ENCODE measurements at regions not wholly inside any gene's neighbourhood (a gene's known extent, or its start where the extent isn't known, plus 50 kb on each side); places are given as distances from the start of the nearest gene placed in this dataset.
"Not testable (repeated sequence)": the region's sequence is repeated elsewhere in the genome, so short reads cannot be mapped to it uniquely, and the experiment has no call there.

DNA sequence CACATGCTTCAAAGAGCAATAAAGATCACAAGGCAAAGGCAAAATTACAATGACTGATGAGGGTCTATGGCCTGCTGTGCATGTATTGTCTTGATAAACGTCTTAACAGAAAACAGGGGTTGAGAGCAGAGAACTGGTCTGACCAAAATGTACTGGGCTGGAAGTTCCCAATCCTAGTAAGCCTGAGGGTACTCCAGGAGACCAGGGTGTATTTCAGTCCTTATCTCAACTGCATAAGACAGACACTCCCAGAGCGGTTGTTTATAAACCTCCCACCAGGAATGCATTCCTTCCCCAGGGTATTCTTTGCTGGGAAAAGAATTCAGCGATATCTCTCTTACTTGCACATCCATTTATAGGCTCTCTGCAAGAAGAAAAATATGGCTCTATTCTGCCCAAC, 521.8 kb upstream of the GNPDA2 start:
- not testable (repeated sequence) for DNase-seq (ENCODE audit: low read depth)

DNA sequence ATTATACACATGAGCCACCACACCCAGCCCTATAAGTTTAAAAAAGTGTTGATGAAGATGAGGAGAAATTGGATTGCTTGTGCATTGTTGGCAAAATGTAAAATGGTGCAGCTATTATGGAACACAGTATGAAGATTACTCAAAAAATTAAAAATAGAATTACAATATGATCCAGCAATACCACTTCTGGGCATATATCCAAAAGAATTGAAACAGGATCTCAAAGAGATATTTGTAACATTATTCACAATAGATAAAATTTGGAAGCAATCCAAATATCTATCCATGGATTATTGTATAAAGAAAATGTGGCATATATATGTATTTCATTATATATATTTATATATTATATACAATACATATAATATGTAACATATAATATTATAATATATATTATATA, 515.6 kb upstream of the GNPDA2 start:
- DNase-seq (ENCODE audit: low read depth) = no peak

DNA sequence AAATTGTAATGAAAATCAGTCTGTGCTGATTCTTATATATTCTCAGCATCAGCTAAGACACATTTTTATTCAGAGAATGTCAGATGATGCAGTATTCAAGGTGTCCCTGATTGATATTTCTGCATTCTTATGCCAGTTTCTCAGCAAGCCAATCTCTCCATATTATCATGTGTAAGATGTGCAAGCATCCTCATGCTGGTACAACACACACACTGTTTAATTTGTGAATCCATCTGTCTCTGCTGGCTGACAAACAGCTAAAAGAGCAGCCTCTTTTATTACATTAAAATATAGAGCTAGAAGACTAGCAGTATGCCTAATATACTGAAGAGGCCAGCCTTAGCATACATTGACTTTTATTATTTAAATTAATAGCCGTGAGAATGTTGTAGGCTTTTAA, 502.9 kb upstream of the GNPDA2 start:
- no peak for DNase-seq (ENCODE audit: low read depth)

DNA sequence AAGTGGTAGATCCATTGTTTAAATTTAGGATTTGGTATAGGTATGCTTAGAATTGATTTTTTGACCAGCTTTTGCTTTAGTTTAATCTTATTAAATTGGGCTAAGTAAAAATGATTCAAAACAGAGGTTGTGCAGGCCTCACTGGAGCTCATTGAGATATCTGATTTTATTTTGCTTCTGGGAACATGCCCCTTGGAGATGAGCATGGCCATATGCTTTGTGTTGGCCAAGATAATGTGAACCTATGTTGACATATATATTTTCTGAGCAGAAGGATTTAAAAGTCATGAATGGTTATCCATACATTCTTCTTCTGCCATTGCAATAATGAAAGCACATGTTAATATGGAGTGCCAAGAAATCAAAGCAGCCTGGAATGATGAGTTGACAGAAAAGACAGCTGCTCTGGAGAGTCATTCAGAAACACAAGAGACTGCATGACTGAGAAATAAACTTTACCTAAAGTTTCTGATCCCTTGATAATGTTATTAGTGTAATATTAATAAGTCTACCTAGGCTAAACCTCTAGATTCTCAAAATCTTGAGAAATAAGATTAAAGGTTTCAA, 489.7 kb upstream of the GNPDA2 start:
- DNase-seq (ENCODE audit: low read depth) = no peak

DNA sequence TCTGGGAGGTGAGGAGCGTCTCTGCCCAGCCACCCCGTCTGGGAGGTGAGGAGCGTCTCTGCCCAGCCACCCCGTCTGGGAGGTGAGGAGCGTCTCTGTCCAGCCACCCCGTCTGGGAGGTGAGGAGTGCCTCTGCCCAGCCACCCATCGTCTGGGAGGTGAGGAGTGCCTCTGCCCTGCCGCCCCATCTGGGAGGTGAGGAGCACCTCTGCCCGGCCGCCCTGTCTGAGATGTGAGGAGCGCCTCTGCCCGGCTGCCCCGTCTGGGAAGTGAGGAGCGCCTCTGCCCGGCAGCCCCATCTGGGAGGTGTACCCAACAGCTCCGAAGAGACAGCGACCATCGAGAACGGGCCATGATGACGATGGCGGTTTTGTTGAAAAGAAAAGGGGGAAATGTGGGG, 482.1 kb upstream of the GNPDA2 start:
- DNase-seq (ENCODE audit: low read depth) = not testable (repeated sequence)

DNA sequence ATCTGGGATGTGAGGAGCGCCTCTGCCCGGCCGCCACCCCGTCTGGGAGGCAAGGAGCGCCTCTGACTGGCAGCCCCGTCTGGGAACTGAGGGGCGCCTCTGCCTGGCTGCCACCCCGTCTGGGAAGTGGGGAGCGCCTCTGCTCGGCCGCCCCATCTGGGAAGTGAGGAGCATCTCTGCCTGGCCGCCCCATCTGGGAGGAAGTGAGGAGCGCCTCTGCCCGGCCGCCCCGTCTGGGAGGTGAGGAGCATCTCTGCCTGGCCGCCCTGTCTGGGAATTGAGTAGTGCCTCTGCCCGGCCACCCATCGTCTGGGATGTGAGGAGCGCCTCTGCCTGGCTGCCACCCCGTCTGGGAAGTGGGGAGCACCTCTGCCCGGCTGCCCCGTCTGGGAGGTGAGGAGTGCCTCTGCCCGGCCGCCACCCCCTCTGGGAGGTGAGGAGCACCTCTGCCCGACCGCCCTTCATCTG, 481.5 kb upstream of the GNPDA2 start:
- not testable (repeated sequence) for DNase-seq (ENCODE audit: low read depth)

DNA sequence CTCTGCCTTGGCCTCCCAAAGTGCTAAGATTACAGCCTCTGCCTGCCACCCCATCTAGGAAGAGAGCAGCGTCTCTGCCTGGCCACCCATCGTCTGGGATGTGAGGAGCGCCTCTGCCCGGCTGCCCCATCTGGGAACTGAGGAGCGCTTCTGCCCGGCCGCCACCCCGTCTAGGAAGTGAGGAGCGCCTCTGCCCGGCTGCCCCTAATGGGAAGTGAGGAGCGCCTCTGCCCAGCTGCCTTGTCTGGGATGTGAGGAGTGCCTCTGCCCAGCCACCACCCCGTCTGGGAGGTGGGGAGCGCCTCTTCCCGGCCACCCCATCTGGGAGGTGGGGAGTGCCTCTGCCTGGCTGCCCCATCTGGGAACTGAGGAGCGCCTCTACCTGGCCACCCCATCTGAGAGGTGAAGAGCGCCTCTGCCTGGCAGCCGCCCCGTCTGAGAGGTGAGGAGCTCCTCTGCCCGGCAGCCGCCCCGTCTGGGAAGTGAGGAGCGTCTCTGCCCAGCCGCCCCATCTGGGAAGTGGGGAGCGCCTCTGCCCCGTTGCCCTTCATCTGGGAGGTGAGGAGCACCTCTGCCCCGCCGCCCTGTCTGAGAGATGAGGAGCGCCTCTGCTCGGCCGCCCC, 481.0 kb upstream of the GNPDA2 start:
- not testable (repeated sequence) for DNase-seq (ENCODE audit: low read depth)

DNA sequence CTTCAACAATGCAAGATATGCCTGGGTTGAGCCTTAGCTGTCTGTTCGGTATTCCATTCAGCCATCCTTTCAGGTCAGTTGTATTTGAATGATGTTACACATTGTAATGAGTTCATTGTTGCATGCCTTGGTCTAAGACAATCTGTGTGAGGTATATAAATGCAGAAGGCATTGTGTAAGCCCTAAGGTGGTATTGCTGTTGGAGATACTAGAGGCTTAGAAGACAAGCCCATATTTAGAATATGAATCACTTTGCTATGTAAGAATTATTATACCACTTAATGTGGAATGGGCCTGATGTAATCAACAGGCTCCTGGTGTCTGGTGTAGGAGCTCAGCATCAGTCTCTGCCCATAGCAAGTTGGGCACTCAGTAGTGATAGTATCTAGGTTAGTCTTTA, 473.4 kb upstream of the GNPDA2 start:
- no peak for DNase-seq (ENCODE audit: low read depth)

DNA sequence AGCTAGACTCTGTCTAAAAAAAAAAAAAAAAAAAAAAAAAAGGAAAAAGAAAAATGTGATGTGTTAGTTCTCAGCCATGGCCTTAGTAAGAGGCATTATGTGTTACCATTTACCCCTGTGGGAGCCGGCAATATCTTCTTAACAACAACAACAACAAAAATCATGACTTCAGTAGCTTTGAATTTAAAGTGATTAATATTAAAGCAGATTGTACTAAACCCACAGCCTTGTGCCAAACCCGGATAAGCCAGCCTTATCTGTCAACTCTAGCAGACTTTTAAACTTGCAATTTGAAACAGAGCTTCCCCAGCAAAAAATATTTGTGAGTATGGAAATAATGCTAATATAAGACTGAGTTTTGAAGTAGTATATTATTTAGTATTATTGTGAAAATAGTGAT, 462.1 kb upstream of the GNPDA2 start:
- DNase-seq (ENCODE audit: low read depth) = no peak

DNA sequence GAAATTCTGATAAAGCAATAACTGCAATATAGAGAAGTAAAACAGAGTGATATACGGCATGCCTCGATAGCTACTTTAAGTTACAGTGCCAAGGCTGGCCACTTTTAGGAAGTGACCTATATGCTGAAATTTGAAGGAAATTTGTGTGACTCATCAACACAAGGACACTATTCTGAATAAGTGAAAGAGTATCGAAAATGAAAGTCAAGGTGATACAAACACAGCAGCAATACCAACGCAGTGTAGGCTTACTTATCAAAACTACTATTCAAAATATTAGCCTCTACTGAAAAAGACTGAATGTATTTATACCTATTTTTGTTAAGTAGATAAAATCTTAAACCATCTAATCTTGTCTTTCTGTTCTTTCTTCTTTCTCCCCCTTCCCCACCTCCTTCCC, 459.9 kb upstream of the GNPDA2 start:
- no peak for DNase-seq (ENCODE audit: low read depth)

DNA sequence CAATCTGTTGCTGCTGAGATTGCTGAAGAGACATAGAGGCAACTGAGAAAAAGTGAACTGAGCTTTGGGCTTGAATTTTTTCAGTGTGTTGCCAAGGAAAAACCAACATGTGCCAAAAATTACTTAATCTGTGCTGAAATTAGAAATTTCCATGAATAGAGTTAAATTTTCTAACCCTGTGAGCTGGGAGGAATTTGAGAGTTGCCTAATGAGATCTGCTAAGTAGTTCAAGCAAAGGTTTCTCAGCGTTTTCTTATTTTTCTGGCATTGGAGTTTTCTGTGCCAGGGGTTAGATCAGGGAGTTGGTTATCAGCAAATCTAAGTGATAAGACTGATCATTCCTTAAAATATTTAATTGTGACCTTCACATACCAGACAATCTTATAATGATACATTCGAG, 457.5 kb upstream of the GNPDA2 start:
- no peak for DNase-seq (ENCODE audit: low read depth)

DNA sequence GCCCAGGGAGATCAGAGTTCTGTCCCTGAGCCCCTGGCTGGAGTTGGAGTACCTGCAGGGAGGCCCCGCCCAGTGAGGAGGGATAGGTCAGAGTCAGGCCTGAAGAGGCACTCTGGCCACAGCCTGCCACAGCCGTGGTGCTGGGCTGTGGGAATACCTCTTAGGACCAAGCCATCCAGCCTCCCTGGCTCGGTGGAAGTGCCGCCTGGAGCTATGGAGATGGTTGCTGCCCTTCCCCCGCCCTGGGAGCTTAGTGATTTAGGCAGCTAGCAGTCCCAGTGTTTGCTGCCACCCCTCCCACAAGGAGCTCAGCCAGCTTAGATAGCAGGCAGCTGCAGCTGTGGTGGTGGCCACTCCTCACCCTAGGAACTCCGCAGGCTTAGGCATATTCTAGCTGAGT, 446.3 kb upstream of the GNPDA2 start:
- DNase-seq (ENCODE audit: low read depth) = no peak

DNA sequence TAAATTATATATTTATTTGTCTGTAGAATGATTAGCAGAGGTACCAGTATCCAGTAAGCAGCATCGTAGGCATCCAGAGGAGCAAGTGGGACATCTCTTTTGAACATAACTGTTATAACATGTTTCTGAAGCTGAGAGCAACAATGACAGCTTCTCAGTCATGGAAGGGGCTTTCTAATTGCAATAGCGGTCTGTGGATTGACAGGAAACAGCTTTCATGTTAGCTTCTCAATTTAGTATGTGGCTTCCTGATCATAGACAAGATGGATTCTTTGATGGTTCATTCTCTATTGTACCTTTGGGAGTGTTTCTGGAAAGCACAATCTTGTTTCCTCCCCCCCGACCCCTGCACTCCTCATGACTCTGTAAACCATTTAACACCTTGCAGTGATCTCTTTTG, 434.6 kb upstream of the GNPDA2 start:
- no peak for DNase-seq (ENCODE audit: low read depth)

DNA sequence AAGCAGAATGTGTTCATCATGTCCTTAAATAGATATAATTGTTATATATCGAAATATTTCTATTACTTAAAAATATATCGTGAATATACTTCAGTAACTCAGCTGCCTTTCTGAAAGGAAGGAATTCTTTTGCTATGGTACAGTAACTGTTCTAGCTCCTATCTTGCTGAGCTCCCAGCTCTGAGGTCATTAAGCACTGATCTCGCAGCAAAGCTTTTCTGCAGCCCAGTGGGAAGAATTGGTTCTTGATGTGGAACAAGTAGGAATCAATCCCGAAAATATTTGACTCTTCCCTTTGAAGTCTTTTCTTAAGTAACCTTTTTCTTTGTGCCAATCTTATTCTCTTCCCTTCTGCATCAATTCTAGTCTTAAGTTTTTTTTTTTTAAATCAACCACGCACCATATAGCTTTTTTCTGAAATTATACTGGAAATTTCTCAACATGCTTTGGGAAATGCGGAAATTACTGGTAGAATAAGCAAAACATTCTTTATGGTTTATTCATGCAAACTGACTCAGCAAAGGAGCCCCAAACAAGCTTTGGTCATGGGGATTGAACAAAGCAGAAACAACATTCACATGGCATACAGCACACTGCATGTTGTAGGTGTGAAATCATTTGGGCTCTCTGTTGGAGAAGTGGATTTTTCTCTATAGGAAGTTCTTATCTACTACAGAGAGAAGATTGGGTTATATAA, 428.9 kb upstream of the GNPDA2 start:
- DNase-seq (ENCODE audit: low read depth) = peak; percentile 23

DNA sequence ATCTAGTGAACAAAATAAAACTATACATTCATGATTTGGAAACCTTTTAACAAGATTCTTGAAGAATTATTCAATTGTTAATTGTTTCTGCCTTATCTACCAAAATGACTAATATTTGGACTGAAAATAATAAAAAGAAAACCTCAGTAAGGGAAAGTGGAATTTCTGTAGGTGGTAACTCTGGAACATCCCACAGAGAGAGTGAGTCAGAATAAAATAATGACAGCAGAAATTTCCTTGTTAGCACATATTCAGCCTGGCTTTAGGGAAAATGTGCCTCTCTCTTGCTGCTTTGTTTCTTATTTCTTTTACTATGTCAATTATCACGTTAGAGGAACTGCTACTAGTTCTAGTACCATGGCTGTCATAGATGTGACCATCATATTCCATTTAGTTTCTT, 421.5 kb upstream of the GNPDA2 start:
- DNase-seq (ENCODE audit: low read depth) = peak; percentile 16

DNA sequence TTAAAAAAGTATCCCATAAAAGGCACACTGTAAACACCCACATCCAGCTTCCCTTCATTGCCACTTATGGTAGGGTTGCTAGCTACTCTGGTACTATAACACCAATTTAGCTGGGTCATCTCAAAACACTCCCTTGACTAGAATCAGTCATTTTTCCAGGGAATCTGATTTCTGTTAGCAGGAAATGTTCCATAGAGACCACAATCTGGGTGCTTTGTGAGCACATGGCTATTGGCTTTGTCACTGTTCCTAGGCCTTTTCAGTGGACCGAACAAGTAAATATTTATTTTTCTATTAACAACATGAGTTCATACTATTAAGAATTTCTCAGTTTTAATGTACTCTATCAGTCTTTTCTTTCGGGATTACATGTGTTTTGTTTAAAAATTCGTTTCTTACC, 404.7 kb upstream of the GNPDA2 start:
- no peak for DNase-seq (ENCODE audit: low read depth)

DNA sequence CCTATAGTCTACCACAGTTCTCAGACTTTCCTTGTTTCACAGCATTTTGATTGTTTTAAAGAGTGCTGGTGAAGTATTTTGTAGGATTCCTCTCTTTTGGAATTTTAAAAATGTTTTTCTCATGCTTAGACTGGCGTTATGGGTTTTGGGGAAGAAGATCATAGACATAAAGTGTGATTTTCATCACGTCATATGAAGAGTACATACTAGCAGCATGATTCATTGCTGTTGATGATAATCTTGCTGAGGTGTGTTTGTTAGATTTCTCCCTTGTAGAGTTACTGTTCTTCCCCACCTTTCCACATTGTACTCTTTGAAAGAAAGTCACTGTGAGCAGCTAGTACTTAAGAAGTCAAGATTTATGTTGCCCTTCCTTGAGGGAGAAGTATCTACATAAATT, 396.1 kb upstream of the GNPDA2 start:
- no peak for DNase-seq (ENCODE audit: low read depth)

DNA sequence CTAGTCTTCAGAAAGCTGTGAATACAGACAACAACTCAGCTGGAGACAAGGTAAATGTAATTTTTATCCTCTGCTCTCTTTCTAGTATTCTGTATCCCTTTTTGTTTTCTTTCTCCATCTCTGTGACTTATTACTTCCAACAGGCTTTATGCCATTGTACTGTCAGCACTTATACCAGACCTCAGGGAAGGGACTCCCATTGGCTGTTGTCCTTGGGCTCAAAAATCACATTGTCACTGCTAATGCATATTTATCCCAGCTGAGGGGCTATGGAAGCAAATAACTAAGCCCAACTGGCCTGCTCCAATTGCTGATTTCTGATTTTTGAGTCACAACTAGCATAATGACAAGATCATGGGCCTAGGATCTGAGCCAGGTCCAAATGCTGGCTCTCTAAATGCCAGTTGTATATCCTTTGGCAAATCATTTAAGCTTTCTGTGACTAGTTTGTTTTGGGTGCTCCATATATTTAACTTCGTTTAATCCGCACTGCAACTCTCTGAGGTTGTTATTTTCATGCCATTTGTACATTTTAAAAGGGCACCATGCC, 395.1 kb upstream of the GNPDA2 start:
- no peak for DNase-seq (ENCODE audit: low read depth)

DNA sequence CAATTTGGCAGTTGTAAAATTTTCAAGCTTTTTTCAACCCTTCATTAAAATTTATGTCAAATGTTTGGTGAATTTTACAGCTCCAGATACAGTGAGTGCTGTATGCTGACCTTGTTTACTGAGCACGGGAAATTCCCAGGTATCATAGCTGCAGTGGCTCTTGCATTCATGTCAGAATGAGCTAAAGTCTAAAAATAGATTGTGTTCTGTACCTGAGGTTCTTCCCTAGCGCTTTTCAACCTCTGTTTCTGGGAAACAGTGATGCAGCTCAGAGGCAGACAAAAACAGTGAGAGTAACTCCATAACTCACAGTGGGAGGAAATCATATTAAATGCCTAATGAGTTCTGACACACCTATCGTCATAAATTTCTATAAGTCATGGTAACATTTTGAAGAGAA, 393.8 kb upstream of the GNPDA2 start:
- peak; percentile 14 for DNase-seq (ENCODE audit: low read depth)

DNA sequence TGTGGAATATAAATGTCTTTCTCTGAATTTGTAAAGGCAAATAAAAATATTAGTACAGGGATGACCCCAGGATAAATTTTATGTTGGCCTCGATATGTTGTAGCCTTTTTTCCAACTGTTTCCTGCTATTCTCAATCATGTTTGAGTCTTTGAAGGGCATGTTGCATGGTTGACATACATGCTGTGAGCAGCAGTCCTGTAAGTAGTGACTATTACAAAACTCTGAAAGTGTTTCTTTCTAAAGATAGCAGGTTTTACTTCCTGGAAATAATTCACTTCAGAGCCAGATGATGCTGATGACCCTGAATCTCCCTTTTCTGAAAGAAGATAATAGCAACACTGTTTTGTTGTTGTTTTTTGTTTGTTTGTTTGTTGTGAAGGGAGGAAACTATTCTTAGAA, 393.0 kb upstream of the GNPDA2 start:
- DNase-seq (ENCODE audit: low read depth) = no peak

DNA sequence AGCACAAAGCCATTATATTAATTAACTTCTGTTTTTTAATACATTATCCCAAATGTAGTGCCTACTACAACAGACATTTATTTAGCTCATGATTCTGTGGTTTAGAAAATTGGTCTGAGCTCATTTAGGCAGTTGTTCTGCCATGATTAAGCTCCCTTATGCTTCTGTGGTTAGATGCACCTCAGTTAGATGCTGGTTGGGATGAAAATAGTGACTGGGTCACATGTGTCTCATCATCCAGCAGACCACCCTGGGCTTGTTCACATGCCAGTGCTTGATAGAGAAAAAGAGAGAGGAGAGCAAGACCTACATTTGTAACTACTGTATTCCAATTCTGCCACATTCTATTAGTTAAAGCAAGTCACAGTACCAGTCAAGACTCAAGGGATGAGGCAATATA, 376.4 kb upstream of the GNPDA2 start:
- DNase-seq (ENCODE audit: low read depth) = no peak

DNA sequence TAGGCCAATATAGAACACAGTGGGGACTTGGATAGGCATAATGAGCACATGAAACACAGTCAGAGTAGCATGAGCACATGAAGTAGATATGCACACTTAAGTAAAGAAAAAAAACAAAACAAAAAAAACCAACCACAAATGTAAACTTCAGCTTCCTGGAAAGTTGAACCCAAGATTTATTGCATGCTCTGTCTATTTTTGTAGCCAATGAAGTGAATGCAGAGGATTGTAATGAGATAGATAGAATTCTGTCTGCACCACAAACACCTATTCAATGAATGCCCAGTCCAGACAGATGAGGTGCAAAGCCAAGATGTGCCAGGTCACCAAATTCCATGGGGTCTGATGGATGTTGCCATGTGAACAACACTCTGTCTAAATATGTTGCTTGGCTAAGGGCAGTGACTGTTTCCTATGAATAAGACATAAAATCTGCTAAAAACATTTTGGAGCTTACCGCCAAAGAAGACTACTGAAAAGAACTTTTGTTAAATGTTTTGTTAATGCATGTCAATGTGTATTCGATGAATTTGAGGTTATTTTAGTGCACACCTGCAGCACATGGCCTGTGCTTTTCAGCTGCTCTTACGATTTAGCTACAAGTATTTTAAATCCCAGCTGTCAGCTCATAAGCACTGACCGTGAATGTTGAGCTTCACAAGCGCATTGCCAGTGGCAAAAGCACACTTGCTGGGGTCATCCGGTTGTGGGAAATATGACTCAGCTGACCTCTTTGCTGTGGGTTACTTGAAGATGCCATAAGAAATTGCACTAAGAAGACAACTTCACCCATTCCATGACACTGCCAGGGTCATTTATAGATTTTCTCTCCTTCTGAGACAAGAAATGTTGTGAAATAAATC, 374.8 kb upstream of the GNPDA2 start:
- peak; percentile 7 for DNase-seq (ENCODE audit: low read depth)
